K562 (cell line): ENCODE measurements at regions not wholly inside any gene's neighbourhood (a gene's known extent, or its start where the extent isn't known, plus 50 kb on each side); places are given as distances from the start of the nearest gene placed in this dataset.

ENCODE experiments used
- CBX8 ChIP-seq: fragments of 200-600 bp; sonication (generic); IDR thresholded peaks from 2 replicates; pipeline ENCODE4 v1.6.1; 2012; ENCODE audit warnings: borderline replicate concordance, mixed run types, low read depth, mild to moderate bottlenecking, moderate library complexity, mixed read lengths, low read length, control low read depth, inconsistent platforms; ENCODE audit not compliant: poor library complexity, severe bottlenecking; ENCODE audit errors: extremely low read depth
- RFX7 ChIP-seq: fragments of 250-450 bp; sonication (Bioruptor Pico); IDR thresholded peaks from 2 replicates; pipeline ENCODE4 v1.5.1; 2021; ENCODE audit warnings: mild to moderate bottlenecking
- ZNF407 ChIP-seq: fragments of 450-650 bp; IDR thresholded peaks from 2 replicates; pipeline ENCODE4 v1.6.1; 2016; ENCODE audit warnings: low read depth
- ZNF76 ChIP-seq: fragments of 250-450 bp; sonication (Bioruptor Pico); IDR thresholded peaks from 2 replicates; pipeline ENCODE4 v1.4.0; 2020; ENCODE audit warnings: mild to moderate bottlenecking, moderate library complexity, borderline replicate concordance

GRCh38 chr5:27402828-27403227 lies 364.4 kb upstream of the CDH9 start (continued):
- TF ChIP-seq CBX8, result no peak
- TF ChIP-seq RFX7 (CRISPR knock-in tag), result no peak
- TF ChIP-seq ZNF407, result no peak
- no peak for TF ChIP-seq ZNF76
